ENCODE measurements at regions not wholly inside any gene's neighbourhood (a gene's known extent, or its start where the extent isn't known, plus 50 kb on each side); places are given as distances from the start of the nearest gene placed in this dataset.
"Not testable (repeated sequence)": the region's sequence is repeated elsewhere in the genome, so short reads cannot be mapped to it uniquely, and the experiment has no call there.

GRCh38 chr11:38766796-38767195 is 2168.8 kb upstream of the RAG2 start:
- TF ChIP-seq POLR2AphosphoS5 (IDR thresholded peaks at IDR 0.05) (no peak), CTCF (IDR thresholded peaks at IDR 0.05 in 8 of 11, conservative IDR thresholded peaks at IDR 0.05 in 3 of 11) (no peak), POLR2A (IDR thresholded peaks at IDR 0.05) (no peak)
- H3K36me3 ChIP-seq = no peaks in the 10 kb centered on the region
- H3K27me3 ChIP-seq (replicated peaks in 1 of 7) = no peaks in the 10 kb centered on the region
- H3K9me3 ChIP-seq = peaks cover 0 to 19% (median 5%) of the 10 kb centered on the region in 8 donors
- DNase-seq = no peak
- intact Hi-C loops (cut with DNase I; ENCODE audit: low total_unique reads) = no loop called here
- H3K27ac ChIP-seq = no peak overlapping the region
- H3K4me3 ChIP-seq = no peak overlapping the region
- H3K4me1 ChIP-seq = no peaks in the 10 kb centered on the region

- H3K27ac ChIP-seq = no peak overlapping the region
- intact Hi-C loops (cut with DNase I; ENCODE audit: low total_unique reads) = no loop called here
- no peaks in the 10 kb centered on the region for H3K4me1 ChIP-seq
- no peaks in the 10 kb centered on the region for H3K36me3 ChIP-seq
- H3K27me3 ChIP-seq (replicated peaks in 1 of 7) = no peaks in the 10 kb centered on the region
- no peak overlapping the region for H3K4me3 ChIP-seq
- DNase-seq = no peak
- H3K9me3 ChIP-seq = peaks cover 0 to 9% (median 0%) of the 10 kb centered on the region in 8 donors
- TF ChIP-seq POLR2A (IDR thresholded peaks at IDR 0.05) (no peak), POLR2AphosphoS5 (IDR thresholded peaks at IDR 0.05) (no peak), CTCF (IDR thresholded peaks at IDR 0.05 in 8 of 11, conservative IDR thresholded peaks at IDR 0.05 in 3 of 11) (no peak)
These were observed 2161.4 kb upstream of the RAG2 start for GRCh38 chr11:38759394-38759793.

GRCh38 chr11:38756537-38756936 is 2158.5 kb upstream of the RAG2 start:
- H3K4me1 ChIP-seq = no peaks in the 10 kb centered on the region
- no peak for DNase-seq
- no peaks in the 10 kb centered on the region for H3K27me3 ChIP-seq (replicated peaks in 1 of 7)
- TF ChIP-seq CTCF (IDR thresholded peaks at IDR 0.05 in 8 of 11, conservative IDR thresholded peaks at IDR 0.05 in 3 of 11) = no peak
- TF ChIP-seq POLR2A (IDR thresholded peaks at IDR 0.05) = no peak
- no peak for TF ChIP-seq POLR2AphosphoS5 (IDR thresholded peaks at IDR 0.05)
- no peak overlapping the region for H3K27ac ChIP-seq
- H3K4me3 ChIP-seq = no peak overlapping the region
- WGBS, 5 donors = 80 to 93% (median 88%) methylated on average over 6 of the region's 6 CpGs
- peaks cover 0 to 23% (median 0%) of the 10 kb centered on the region in 8 donors for H3K9me3 ChIP-seq
- H3K36me3 ChIP-seq = no peaks in the 10 kb centered on the region
- intact Hi-C loops (cut with DNase I; ENCODE audit: low total_unique reads) = no loop called here

GRCh38 chr11:38751421-38751820 is 2153.4 kb upstream of the RAG2 start:
- peaks cover 0 to 23% (median 0%) of the 10 kb centered on the region in 8 donors for H3K9me3 ChIP-seq
- H3K4me1 ChIP-seq = no peaks in the 10 kb centered on the region
- DNase-seq = no peak
- H3K36me3 ChIP-seq = no peaks in the 10 kb centered on the region
- TF ChIP-seq CTCF (IDR thresholded peaks at IDR 0.05 in 8 of 11, conservative IDR thresholded peaks at IDR 0.05 in 3 of 11) (no peak), POLR2A (IDR thresholded peaks at IDR 0.05) (no peak), POLR2AphosphoS5 (IDR thresholded peaks at IDR 0.05) (no peak)
- intact Hi-C loops (cut with DNase I; ENCODE audit: low total_unique reads) = no loop called here
- no peak overlapping the region for H3K27ac ChIP-seq
- H3K4me3 ChIP-seq = no peak overlapping the region
- WGBS, 5 donors = 50 to 76% (median 57%) methylated on average over 2 of the region's 2 CpGs
- H3K27me3 ChIP-seq (replicated peaks in 1 of 7) = no peaks in the 10 kb centered on the region

- H3K9me3 ChIP-seq; intact Hi-C loops (cut with DNase I; ENCODE audit: low total_unique reads); H3K4me3 ChIP-seq; H3K27me3 ChIP-seq (replicated peaks in 1 of 7); H3K27ac ChIP-seq; H3K4me1 ChIP-seq; H3K36me3 ChIP-seq; DNase-seq: not testable (repeated sequence)
- 80 to 89% (median 82%) methylated on average over 2 of the region's 2 CpGs for WGBS, 5 donors
These were observed 2148.5 kb upstream of the RAG2 start for GRCh38 chr11:38746516-38746915.

Data from spleen (tissue), 11 donors.